ENCODE measurements at regions not wholly inside any gene's neighbourhood (a gene's known extent, or its start where the extent isn't known, plus 50 kb on each side); places are given as distances from the start of the nearest gene placed in this dataset.

DNA sequence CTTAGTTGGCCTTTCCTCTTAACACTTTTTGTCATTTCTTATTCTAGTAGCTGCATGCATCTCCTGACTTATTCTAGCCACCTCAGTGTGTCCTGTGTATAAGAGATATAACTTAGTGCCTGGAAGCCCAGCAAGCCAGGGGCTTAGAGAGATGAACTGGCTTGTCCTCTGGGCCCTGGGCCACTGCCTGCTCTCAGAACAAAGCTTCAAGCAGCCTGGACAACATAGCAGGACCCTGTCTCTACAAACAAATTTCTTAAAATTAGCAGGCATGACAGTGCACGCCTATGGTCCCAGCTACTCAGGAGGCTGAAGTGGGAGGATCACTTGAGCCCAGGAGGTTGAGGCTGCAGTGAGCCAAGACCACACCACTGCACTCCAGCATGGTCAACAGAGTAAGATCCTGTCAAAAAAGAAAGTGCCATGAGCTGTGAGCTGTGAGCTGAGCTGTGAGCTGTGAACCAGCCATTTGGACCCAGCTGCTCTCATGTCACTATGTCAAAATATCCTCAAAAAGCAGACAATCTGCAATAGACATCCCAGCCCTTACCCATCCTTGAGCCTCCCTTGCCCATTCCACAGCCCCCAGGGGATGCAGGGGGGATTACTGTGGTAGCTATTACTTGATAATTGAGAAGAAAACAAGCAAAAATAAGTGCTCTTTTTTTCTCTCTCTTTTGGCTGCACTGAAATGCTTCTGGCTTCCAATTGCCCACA lies 174.5 kb downstream of the OPA1 start:
- TF ChIP-seq, protein P1, sequence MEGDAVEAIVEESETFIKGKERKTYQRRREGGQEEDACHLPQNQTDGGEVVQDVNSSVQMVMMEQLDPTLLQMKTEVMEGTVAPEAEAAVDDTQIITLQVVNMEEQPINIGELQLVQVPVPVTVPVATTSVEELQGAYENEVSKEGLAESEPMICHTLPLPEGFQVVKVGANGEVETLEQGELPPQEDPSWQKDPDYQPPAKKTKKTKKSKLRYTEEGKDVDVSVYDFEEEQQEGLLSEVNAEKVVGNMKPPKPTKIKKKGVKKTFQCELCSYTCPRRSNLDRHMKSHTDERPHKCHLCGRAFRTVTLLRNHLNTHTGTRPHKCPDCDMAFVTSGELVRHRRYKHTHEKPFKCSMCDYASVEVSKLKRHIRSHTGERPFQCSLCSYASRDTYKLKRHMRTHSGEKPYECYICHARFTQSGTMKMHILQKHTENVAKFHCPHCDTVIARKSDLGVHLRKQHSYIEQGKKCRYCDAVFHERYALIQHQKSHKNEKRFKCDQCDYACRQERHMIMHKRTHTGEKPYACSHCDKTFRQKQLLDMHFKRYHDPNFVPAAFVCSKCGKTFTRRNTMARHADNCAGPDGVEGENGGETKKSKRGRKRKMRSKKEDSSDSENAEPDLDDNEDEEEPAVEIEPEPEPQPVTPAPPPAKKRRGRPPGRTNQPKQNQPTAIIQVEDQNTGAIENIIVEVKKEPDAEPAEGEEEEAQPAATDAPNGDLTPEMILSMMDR (IDR thresholded peaks at IDR 0.05; ENCODE audit: poor library complexity) = no peak
- TF ChIP-seq EZH2phosphoT487 (IDR thresholded peaks at IDR 0.05; ENCODE audit: low read depth, severe bottlenecking, unreplicated experiment) (no peak), EZH2 (IDR thresholded peaks at IDR 0.05; ENCODE audit: borderline replicate concordance) (no peak)

Measured in hepatocyte (in vitro differentiated cells).